Activated CD4-positive, CD25-positive, alpha-beta regulatory T cell treated with anti-CD3 and anti-CD28 coated beads, Interleukin-2, amount 50 U/mL, for 24 hours (primary cell): ENCODE measurements at regions not wholly inside any gene's neighbourhood (a gene's known extent, or its start where the extent isn't known, plus 50 kb on each side); places are given as distances from the start of the nearest gene placed in this dataset.

Experiments used
- ATAC-seq, 2 donors: fragments of 150-1000 bp; cut with Tn5 transposase; one replicate each; pipeline ENCODE4 v1.10.0; 2021; ENCODE audit warnings: mild to moderate bottlenecking in 1 of 2, moderate library complexity in 1 of 2

DNA sequence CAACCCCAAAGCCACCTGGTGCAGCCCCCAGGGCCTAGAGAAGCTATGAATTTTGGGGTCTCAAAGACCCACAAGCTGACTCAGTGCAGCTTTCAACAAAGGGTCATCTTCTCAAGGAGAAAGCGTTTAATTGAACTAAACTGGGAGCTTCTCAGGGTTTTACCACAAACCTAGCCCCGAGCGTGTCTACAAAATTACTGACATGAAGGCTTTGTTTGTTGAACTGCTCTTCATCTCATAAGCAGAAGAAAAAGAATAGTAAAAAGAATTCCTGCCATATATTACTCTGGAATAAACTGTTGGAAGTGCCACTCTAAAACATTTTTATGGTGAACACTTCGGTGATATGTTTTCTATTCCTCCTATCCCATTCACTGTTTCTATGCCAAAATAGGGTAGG, 50.8 kb upstream of the INCENP start:
- no peak for ATAC-seq

DNA sequence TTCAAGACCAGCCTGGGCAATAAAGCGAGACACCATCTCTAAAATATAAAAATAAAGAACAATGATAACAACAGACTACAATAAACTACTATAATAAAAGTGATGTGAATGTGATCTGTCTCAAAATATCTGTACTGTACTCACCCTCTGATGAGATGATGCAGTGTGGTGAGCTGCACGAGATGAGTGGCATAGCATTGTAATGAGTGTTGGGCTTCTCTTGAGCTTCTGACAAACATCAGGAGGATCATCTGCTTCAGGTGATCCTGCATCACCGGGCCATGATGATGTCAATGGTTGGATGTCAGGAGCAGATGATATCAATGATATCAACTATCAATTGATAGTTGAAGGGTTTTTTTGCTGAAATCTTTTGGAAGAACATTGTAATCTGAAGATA, 52.4 kb upstream of the INCENP start:
- no peak for ATAC-seq

DNA sequence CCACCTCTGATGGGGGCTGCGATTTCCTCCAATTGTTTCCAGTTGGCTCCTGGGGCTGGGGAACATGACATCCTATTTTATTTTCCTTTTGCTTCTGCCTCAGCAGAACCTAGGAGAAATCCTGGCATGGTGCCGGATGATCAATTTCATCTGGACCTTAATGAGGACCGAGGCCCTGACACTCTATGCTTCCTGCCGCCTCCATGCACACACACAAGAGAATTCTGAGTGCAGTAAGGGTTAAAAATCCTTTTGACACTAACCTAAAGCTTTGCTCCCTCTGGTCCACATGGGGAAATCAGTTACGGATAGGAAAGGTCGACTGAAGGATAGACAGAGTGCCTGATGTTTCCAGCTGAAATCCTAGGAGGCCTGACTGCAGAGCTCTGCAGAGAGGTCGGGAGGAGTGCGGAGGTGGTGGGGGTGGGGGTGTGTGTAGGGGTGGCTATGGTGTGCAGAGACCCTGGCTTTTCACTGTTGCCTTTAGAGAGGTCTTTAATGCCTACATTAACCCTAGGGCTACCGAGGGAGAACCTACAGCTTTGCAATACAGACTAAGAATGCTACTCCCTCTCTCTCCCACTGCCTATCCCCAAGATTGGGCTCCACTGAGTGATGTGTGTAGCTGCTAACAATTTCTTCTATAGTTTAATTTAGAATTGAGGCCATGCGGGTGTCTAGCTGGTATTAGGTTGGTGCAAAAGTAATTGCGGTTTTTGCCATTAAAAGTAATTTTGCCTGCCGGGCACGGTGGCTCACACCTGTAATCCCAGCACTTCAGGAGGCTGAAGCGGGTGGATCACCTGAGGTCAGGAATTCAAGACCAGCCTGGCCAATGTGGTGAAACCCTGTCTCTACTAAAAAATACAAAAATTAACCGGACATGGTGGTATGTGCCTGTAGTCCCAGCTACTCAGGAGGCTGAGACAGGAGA, 53.6 kb upstream of the INCENP start:
- ATAC-seq, result no peak

DNA sequence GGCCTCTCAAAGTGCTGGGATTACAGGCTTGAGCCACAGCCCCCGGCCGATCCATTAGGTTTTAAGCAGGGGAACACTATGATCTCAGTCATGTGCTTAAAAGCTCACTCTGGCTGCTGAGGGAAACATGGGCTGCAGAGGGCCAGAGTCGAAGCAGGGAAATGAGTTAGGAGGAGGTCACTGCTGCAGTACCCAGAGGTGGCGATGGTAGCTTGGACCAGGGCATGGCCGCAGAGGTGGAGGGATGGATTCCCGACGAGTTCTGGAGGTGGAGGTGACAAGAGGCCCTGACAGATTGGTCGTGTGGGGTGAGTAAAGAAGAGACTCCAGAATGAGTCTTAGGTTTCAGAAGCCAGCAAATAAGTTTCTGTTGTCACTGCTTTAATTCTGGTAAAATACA, 54.4 kb upstream of the INCENP start:
- no peak for ATAC-seq

DNA sequence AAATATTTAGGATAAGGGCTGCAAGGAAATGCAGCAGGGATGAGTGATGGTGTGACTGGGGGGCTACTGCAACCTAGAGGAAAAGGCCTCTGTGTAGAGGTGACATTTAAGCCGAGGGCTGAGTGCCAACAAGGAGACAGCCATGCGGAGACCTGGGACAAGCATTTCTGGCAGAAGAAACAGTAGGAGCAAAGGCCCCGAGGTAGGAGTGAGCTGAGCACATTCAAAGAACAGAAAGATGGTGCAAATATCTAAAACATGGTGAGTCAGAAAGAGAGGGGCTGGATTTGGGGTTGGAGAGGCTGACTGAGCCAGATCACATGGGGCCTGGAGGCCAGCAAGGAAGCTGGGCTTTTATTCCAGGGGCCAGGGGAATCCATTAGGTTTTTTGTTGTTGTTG, 55.1 kb upstream of the INCENP start:
- ATAC-seq, result no peak

DNA sequence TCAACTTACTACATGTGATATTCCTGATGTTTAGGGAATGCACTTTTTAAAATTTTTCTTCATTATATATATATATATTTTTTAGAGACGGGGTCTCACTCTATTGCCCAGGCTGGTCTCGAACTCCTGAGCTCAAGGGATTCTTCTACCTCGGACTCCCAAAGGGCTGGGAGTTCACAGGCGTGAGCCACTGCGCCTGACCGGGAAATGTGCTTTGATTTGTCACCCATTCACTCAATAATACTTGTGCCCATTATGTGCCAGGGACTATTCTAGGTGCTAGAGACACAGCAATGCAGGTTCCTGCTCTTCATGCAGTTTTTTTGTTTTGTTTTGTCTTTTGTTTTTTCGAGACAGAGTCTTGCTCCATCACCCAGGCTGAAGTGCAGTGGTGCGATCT, 56.1 kb upstream of the INCENP start:
- no peak for ATAC-seq

DNA sequence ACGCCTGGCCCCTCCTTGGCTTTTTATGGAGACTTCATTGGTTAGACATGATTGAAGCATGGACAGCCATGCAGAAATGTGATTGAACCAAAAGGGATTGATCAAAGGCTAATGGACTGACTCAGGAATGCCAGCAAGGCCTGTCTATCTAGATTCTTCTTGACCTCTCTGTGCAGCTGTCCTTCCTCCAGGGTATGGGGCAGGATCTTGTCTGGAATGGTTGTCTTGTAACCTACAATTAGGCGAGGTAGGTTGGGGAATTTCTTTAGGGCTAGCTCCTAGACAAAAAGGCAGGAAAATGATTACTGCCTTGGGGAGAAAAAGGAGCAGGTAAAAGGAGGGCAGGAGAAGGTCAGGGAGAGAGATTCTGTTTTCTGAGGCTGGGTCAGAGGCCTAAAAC, 59.6 kb upstream of the INCENP start:
- ATAC-seq, result no peak

DNA sequence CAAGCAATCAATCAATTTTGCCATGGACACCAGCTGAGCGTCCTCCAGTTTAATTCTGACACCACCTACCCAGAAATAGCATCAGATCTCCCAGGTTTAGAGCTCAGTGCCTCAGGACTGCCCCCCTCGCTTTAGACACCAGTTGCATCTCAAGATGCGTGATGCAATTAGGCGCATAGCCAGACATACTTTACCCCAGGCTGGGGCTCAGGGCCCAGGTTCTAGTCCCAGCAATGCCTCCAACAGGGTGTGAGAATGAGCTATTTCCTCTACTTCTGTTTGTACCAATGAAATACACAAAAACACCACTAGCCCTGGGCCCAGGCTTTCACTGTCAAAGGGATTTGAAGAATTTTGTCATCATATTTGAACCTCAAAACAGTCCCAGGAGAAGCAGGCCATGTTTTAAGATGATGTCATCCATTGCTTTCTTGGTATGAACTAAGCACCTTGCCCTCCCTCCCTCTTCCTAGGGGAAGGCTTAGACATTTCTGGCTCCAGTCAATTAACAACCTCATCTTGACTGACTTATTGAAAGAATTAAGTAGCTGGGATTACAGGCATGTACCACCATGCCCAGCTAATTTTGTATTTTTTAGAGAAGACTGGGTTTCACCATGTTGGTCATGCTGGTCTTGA, 61.5 kb upstream of the INCENP start:
- no peak for ATAC-seq

DNA sequence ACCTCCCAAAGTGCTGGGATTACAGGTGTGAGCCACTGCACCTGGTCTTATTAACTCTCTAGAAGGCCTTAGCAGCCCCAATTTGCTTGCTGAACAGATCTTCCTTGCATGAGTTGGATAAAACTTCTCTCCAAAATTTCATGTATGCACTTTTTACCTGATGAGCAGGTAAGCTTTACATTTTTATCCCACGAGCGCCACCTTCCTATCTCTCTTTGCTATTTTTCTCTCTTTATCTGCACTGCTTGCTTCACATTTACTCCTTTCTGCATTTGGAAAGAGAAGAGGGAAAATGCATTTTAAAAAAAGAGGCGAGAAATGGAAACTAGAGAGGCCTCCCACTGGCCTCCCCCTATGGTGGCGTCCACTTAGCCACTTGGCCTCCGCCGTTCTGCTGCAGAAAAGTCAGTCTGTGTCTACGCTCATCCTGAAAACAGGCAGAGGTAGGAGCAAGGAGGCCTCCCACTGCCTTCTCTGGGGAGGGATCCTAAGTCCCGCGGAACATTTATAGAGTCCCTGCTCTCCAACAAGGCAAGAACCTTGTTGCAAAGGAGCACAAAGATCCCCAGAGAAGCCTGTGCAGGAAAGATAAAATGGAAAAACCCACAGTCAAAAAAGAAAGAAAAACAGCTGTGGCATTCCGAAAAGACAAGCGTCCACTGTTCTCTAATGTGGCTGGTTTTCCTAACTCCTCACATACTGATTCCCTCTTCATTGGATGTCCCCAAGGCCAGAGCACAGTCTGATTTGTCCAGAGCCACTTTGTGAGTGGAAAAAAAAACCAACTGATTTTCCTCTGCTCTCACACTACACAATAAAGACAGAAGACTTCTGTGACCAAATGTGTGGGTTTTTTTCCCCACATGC, 62.2 kb upstream of the INCENP start:
- no peak for ATAC-seq

DNA sequence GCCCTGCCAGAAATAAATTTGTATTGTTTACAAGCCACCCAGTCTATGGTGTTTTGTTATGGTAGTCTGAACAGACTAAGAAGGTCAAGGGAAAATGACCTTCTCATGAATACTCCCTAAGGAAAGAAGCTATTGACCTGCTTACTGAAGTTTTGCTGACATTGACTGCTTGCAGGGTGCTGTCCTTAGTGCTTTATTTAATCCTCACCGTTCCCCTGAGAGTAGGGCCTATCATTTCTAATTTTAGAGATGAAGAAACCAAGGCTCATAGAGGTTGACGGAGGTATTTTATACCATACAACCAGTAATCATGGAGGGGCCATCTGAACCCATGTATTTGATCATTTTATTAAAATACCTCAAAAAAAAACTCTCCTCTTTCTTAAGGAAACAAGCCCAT, 66.7 kb upstream of the INCENP start:
- no peak for ATAC-seq

DNA sequence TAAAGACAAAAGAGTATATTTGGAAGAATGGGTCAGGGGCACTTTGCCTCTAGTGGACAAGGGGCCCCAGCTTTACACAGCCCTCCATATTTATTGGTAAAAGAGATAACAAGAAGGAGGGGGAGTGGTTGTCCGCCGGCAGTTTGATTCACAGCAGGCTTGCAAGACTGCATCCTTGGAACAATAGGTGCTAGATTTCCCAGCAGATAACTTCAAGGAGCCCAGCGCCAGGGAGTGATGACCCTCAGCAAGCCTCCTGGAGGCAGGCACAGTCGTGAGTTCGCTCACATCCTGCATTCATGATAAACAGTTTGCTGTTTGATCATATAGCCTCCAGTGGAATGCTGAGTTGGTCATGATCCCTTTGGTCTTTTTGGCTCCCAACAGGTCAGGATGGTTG, 67.8 kb upstream of the INCENP start:
- no peak for ATAC-seq

DNA sequence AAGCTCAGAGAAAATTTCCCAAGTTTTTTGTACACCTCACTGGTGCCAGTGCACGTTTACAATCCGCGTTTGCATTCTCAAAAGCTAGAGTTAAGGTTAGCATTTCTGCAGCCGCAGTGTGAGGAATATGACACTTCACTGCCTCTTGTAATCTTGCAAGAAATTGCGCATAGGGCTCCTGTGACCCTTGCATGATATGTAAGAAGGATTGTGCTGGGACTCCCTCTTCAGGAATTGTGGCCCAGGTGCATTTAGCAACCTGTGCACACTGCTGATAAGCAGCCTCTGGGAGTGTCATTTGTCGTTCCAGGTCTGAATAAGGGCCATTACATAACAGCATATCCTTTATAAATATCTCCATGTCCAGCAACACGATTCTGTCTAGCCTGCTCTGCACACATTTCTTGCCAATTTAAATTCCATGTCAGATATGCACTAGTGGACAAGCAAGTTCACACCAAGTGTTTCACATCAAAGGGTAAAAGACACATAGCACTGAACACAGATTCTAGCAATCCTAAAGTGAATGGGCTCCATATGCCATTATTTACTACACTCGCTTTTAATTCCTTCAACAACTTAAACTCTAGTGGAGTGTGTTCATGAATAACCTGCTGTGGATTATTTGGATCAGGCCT, 69.2 kb upstream of the INCENP start:
- no peak for ATAC-seq

DNA sequence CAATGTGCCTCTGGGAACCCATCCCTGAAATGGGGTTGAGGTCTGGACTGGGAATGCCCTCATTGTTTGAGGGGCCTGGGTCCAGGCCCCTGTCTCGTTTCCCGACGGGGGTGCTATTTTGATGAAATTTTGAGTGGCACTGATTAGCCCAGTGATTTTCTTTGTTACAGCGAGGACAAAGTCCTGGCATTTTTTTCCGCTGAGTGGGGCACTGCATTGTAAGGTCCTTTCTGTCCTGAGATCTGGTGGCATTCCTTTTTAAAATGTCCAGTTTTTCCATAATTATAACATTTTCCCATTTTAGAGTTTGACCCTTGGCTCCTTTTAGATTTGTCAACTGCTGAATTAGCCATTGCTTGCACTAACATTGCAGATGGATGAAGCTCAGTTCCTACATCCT, 69.7 kb upstream of the INCENP start:
- ATAC-seq, result no peak

DNA sequence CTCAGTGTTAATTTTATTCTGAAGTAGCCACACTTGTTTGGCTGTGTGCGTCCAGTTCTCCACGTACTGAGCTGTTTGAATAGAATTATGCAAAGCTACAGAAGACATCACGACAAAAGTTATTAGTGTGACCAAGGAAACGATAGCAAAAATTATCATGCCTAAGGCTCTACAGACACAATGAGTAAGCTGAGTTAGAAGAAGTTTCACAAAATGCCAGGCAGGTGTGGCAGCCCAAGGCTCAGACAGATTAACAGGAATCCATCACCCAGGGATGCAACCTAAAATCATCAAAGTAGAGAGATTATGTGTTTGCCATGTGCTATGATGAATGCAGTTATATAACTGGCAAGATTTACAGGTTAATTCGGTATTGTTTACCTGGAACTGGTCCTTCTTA, 73.1 kb upstream of the INCENP start:
- no peak for ATAC-seq

DNA sequence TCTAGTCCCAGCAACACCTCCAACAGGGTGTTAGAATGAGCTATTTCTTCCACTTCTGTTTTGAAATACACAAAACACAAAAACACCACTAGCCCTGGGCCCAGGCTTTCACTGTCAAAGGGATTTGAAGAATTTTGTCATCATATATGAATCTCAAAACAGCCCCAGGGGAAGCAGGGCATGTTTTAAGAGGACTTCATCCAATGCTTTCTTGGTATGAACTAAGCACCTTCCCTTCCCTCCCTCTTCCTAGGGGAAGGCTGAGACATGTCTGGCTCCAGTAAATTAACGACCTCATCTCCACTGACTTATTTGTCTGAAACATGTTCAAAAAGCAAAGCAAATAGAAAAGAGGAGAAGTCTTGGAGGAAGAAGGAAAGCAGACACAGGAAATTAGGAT, 75.7 kb upstream of the INCENP start:
- no peak for ATAC-seq

DNA sequence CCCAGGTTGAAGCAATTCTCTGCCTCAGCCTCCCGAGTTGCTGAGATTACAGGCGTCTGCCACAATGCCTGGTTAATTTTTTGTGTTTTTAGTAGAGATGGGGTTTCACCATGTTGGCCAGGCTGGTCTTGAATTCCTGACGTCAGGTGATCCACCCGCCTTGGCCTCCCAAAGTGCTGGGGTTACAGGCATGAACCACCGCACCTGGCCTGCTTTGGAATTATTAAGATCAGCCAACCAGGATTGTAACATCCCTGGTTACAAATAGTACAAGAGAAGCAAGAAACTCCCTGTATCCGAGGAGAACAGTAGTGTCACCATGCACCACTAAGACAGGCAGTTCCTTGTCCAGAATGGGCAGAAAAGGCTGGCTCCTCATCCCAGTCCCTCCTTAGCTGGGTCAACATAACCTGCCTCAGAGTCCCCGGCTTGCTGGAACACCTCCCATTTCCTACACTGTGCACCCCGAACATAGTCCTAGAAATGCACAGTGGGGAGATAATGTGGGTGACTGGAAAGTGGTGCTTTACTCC, 77.2 kb upstream of the INCENP start:
- no peak for ATAC-seq

DNA sequence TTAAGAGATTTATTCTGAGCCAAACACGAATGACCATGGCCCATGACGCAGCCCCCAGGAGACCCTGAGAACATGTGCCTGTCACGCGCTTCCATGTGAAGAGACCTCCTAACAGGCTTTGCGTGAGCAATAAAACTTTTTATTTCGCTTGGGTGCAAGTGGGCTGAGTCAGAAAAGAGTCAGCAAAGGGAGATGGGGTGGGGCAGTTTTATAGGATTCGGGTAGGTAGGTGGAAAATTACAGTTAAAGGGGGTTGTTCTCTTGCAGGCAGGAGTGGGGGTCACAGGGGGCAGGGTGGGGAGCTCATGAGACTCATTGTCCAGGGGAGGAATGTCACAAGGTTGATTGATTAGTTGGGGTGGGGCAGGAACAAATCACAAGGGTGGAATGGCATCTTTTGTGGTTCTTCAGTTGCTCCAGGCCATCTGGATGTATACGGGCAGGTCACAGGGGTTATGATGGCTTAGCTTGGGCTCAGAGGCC, 77.2 kb upstream of the FTH1 start:
- ATAC-seq, result no peak

DNA sequence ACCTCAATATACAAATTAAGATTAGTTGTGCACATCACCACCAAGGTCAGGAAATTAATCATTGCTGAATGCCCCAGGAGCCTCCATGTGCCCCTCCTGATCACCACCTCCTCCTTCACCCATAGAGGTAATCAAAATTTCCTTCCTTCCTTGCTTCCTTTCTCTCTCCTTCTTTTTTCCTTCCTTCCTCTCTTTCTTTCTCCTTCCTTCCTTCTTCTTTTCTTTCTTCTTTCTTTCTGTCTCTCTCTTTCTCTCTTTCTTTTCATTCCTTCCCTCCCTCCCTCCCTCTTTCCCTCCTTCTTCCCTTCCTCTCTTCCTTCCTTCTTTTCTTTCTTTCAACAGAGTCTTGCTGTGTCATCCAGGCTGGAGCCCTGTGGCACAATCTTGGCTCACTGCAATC, 67.9 kb upstream of the FTH1 start:
- ATAC-seq, result no peak

DNA sequence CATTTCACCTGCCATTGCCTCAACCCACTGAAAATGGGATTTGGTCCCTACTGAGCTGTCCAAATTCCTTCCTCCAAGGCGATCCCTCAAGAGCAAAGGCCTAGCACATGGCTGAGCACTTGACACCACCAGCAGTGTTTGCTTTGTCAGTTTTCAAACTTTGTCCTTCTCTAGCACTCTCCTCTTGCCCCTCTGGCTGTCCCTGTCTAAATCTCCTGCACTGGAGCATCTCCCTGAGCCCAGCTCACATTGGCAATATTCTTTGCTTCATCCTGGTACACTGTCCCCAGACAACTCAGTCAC, 66.6 kb upstream of the FTH1 start:
- ATAC-seq, result no peak

DNA sequence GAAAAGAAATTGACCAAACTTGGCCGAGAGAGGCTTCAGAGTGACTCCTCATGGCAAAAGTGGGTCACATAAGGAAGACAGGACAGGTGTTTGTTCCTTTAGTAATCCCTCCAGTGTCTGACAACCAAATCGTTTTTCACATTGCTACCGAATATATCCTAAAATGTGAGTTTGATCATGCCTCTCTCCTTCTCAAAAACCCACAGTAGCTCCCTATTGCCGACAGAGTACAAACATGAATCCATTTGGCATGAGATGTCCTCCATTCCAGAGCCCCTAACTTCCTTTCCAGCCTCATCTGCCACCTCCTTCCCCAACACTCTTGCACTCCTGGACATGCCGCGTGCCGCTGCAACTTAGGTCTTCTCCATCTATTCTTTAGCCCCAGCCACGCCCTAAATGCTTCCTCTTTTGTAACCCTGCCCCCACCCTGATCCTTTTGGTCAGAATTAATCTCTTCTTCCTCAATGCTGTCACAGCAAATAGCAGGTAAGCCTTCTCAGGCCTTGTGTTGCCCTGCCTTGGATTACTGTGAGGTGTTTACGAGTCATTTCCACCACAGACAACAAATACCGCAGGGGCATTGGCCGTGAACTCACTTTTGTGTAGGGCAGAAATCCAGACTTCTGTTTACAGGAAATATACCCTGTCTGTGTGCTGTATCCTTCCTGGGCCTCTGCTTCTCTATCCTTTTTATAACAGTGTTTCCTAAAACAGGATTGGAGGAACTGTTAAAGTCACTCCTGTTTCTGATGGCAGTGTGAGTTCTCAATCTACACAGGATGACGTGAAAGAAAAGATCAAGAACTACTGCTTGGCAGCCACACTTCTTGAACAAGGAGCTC, 66.0 kb upstream of the FTH1 start:
- ATAC-seq, result no peak

DNA sequence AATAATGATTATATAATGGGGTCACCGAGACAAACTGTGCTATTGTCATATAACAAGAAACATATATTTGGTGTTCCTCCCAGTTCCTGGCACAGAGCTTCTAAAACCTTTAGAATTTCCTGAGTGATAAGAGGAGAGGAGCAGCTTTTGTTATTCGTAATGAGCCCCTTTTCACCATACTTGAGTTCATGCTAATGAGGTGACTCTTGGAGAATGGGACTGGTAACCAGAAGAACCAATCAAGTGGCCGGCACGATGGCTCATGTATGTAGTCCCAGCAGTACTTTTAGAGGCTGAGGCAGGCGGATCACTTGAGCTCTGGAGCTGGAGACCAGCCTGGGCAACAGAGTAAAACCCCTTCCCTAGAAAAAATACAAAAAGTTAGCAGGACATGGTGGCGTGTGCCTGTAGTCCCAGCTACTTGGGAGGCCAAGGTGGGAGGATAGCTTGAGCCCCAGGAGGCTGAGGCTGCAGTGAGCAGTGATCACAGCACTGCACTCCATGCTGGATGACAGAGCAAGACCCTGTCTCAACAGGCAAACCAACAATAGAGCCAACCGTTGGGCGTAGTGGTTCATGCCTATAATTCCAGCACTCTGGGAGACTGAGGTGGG, 62.7 kb upstream of the FTH1 start:
- no peak for ATAC-seq
